Left lung (tissue), 4 donors: ENCODE measurements at regions not wholly inside any gene's neighbourhood (a gene's known extent, or its start where the extent isn't known, plus 50 kb on each side); places are given as distances from the start of the nearest gene placed in this dataset.

Experiments used
- ATAC-seq: fragments of 200-7000 bp; cut with Tn5 transposase; one replicate; pipeline ENCODE4 v1.9.1; 2020; ENCODE audit warnings: moderate library complexity
- DNase-seq, 4 donors: peaks; one replicate each; pipeline ENCODE4 v3.0.0-alpha.2; 2013 to 2020
- H3K27ac ChIP-seq, 2 donors: fragments of 200-600 bp; sonication (generic) in 1 of 2; one replicate each; pipeline versions ENCODE4 v1.5.0 to v1.8.0; 2020 to 2021
- H3K27me3 ChIP-seq, 2 donors: fragments of 200-600 bp; sonication (generic) in 1 of 2; one replicate each; pipeline versions ENCODE4 v1.5.0 to v1.8.0; 2020 to 2021
- H3K36me3 ChIP-seq, 2 donors: fragments of 200-600 bp; sonication (generic) in 1 of 2; one replicate each; pipeline versions ENCODE4 v1.5.0 to v1.8.0; 2020 to 2021
- H3K4me1 ChIP-seq, 2 donors: fragments of 200-600 bp; one replicate each; pipeline ENCODE4 v1.8.0; 2021
- H3K4me3 ChIP-seq, 2 donors: fragments of 200-600 bp; sonication (generic) in 1 of 2; one replicate each; pipeline versions ENCODE4 v1.5.0 to v1.8.0; 2020 to 2021; ENCODE audit warnings: mild to moderate bottlenecking in 1 of 2
- H3K9me3 ChIP-seq, 2 donors: fragments of 200-600 bp; sonication (generic) in 1 of 2; one replicate each; pipeline versions ENCODE4 v1.5.0 to v1.8.0; 2020 to 2021
- intact Hi-C, 2 donors: fragments of 100-400 bp; cut with DNase I; formaldehyde crosslinking; loops; one replicate each; pipeline versions ENCODE4 v1.11.2 to v1.14.2; 2022
- TF ChIP-seq, protein P1 (sequence below), 2 donors: fragments of 200-600 bp; sonication (generic) in 1 of 2; IDR thresholded peaks; one replicate each; pipeline versions ENCODE4 v1.5.0 to v1.8.0; 2021; ENCODE audit warnings: antibody characterized with exemption in 2 of 2
- donor health status: DM: no; HTN: yes; CAD: no.
- donor health status: DM: no; HTN: no; CAD: no.

DNA sequence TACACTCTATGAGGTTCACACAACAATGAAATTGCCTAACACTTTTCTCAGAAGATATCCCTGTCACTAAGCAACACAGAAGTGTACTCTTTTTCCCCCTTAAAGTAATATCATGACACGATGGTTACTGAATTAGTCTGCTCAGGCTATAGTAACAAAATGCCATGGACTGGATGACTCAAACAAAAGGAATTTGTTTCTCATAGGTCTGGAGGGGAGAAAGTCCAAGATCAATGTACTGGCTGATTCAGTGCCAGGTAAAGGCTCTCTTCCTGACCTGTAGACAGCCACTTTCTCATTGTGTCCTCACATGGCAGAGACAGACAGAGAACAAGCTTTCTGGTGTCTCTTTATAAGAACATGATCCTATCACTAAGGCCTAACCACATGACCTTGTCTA, 211.9 kb downstream of the RBM43 start:
- Histone ChIP-seq H3K4me1 (no peaks in the 10 kb centered on the region), H3K27ac (no peak overlapping the region), H3K36me3 (no peaks in the 10 kb centered on the region), H3K9me3 (no peaks in the 10 kb centered on the region), H3K27me3 (no peaks in the 10 kb centered on the region), H3K4me3 (no peak overlapping the region)
- intact Hi-C loops = no loop called here
- DNase-seq = no peak
- TF ChIP-seq, protein P1, sequence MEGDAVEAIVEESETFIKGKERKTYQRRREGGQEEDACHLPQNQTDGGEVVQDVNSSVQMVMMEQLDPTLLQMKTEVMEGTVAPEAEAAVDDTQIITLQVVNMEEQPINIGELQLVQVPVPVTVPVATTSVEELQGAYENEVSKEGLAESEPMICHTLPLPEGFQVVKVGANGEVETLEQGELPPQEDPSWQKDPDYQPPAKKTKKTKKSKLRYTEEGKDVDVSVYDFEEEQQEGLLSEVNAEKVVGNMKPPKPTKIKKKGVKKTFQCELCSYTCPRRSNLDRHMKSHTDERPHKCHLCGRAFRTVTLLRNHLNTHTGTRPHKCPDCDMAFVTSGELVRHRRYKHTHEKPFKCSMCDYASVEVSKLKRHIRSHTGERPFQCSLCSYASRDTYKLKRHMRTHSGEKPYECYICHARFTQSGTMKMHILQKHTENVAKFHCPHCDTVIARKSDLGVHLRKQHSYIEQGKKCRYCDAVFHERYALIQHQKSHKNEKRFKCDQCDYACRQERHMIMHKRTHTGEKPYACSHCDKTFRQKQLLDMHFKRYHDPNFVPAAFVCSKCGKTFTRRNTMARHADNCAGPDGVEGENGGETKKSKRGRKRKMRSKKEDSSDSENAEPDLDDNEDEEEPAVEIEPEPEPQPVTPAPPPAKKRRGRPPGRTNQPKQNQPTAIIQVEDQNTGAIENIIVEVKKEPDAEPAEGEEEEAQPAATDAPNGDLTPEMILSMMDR (IDR thresholded peaks at IDR 0.05) = no peak
- no peak for ATAC-seq

DNA sequence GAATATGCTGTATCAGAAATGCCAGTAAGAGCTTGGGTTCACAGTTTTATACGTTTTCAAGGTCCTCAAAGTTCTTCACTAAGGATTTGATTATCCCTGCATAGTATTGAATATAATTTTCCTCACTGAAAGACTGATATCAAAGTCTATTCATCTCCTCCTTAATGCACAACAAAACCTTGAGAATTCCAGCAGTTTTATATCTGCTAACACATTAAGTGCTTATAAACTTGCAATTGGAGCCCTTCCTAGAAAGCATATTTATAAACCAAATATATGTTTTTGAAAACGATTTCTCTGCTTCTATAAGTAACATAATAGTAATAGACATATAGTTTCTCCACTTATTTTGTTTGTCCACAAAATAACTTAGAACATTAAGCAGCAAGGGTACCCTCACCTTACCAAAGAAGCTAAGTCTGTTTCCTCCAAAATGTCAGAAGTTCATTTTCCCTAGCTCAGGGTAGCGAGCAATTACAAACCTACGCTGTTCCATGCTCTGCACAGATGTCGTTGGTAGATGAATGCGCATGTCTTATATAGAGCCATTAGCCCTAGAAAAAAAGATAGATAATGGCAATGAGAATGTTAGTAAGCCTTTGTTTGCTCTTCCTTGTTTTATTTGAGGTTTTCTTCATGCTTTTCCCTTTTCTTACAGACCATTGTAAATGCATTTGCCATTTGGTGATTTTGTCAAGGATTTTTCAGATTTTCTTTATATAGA, 213.2 kb downstream of the RBM43 start:
- H3K4me1 ChIP-seq = no peaks in the 10 kb centered on the region
- no peaks in the 10 kb centered on the region for H3K9me3 ChIP-seq
- H3K4me3 ChIP-seq = no peak overlapping the region
- ATAC-seq (no peak), DNase-seq (no peak)
- intact Hi-C loops = no loop called here
- no peaks in the 10 kb centered on the region for H3K36me3 ChIP-seq
- H3K27me3 ChIP-seq = no peaks in the 10 kb centered on the region
- no peak overlapping the region for H3K27ac ChIP-seq
- TF ChIP-seq, protein P1 (IDR thresholded peaks at IDR 0.05) = no peak

DNA sequence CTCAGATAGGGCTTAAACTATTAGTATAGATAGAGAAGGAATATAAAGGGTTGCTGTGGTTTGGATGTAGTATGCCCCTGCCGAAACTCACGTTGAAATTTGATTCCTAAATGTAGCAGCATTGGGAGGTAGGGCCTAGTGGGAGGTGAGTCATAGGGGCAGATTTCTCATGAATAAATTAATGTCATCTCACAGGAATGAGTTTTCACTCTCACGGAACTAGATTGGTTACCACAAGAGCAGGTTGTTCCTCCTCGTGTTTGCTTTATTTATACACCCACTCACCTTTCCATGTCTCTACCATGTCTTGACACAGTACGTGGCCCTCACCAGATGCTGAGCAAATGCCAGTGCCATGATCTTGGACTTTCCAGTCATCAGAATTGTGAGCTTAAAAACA, 218.2 kb downstream of the RBM43 start:
- no peak for DNase-seq
- ATAC-seq = peak; percentile 62
- H3K4me1 ChIP-seq = no peaks in the 10 kb centered on the region
- no peaks in the 10 kb centered on the region for H3K9me3 ChIP-seq
- H3K27me3 ChIP-seq = no peaks in the 10 kb centered on the region
- no peak overlapping the region for H3K4me3 ChIP-seq
- H3K36me3 ChIP-seq = no peaks in the 10 kb centered on the region
- intact Hi-C loops = no loop called here
- no peak overlapping the region for H3K27ac ChIP-seq
- TF ChIP-seq, protein P1 (IDR thresholded peaks at IDR 0.05) = no peak

DNA sequence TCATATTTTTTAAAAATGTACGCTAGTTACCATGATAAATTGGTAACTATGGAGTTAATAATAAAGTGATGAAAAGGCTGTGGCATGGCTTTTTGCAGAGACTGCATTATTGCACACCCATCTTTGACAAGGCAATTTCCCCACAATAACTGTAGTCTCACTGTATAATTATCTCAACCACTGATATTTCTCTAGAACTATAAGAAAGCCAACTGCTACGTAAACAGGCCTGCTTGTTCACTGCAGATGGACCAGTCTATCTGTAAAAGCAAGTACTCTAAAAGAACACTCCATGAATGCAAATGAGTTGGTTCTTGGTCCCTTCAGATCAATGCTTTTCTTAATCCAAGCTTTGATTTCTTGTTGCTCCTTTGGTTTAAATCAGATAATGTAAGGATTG, 218.7 kb downstream of the RBM43 start:
- H3K4me3 ChIP-seq = no peak overlapping the region
- DNase-seq = no peak
- no peaks in the 10 kb centered on the region for H3K36me3 ChIP-seq
- H3K27ac ChIP-seq = no peak overlapping the region
- TF ChIP-seq, protein P1 (IDR thresholded peaks at IDR 0.05) = no peak
- intact Hi-C loops = no loop called here
- no peaks in the 10 kb centered on the region for H3K4me1 ChIP-seq
- no peaks in the 10 kb centered on the region for H3K9me3 ChIP-seq
- no peak for ATAC-seq
- no peaks in the 10 kb centered on the region for H3K27me3 ChIP-seq

DNA sequence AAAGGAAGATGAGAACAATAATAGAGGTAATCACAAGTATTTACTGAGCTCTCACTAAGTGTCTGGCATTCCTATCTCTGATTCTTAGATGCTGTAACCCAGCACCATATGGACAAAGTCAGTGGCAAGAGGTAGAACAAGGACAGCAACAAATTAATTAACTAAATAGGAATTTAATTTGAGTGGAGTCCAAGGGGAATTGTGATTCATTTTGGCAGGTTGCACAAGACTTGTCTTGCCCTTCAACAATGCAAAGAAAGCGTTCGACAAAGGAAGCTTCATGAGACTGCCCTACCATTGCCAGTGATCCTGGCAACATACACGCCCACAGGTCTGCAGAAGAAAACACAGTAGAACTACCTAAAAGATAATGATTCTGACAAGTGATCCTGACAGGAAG, 221.6 kb downstream of the RBM43 start:
- Histone ChIP-seq H3K27me3 (no peaks in the 10 kb centered on the region), H3K36me3 (no peaks in the 10 kb centered on the region), H3K4me3 (no peak overlapping the region), H3K4me1 (no peaks in the 10 kb centered on the region), H3K9me3 (no peaks in the 10 kb centered on the region), H3K27ac (no peak overlapping the region)
- TF ChIP-seq, protein P1 (IDR thresholded peaks at IDR 0.05) = no peak
- no peak for ATAC-seq
- intact Hi-C loops = no loop called here
- DNase-seq = peak in 2 of 4 donors; percentile 36 to 42
